ENCODE measurements at regions not wholly inside any gene's neighbourhood (a gene's known extent, or its start where the extent isn't known, plus 50 kb on each side); places are given as distances from the start of the nearest gene placed in this dataset.

- H3K4me3 Mint-ChIP-seq = no peak overlapping the region
- TF ChIP-seq CTCF (IDR thresholded peaks at IDR 0.05) = no peak
- Histone ChIP-seq H3K36me3 (ENCODE audit: insufficient read depth, low read length) (no peaks in the 10 kb centered on the region), H3K9me3 (ENCODE audit: control insufficient read depth in 1 of 2, insufficient read depth in 1 of 2, low read length in 2 of 2) (no peaks in the 10 kb centered on the region), H3K27ac (ENCODE audit: low read depth in 1 of 2, low read length in 2 of 2) (no peak overlapping the region), H3K27me3 (ENCODE audit: control insufficient read depth in 1 of 2, insufficient read depth in 2 of 2, low read length in 2 of 2) (no peaks in the 10 kb centered on the region), H3K4me3 (ENCODE audit: low read length) (no peak overlapping the region), H3K4me1 (ENCODE audit: insufficient read depth, low read length) (no peaks in the 10 kb centered on the region)
- CTCF ChIA-PET = no interaction called here
- DNase-seq = no peak
- H3K27ac Mint-ChIP-seq = no peak overlapping the region
- H3K9me3 Mint-ChIP-seq = no peaks in the 10 kb centered on the region
- no peak for ATAC-seq (ENCODE audit: poor library complexity)
- H3K4me1 Mint-ChIP-seq (ENCODE audit: low read depth) = no peaks in the 10 kb centered on the region
- no peaks in the 10 kb centered on the region for H3K36me3 Mint-ChIP-seq (ENCODE audit: low read depth)
- no peaks in the 10 kb centered on the region for H3K27me3 Mint-ChIP-seq
- POLR2A ChIA-PET = no interaction called here
- intact Hi-C loops (cut with DNase I, micrococcal nuclease) = no loop called here
These were observed 181.1 kb downstream of the URI1 start for GRCh38 chr19:30123119-30123518.

GRCh38 chr19:30123611-30124010, 181.6 kb downstream of the URI1 start:
- ChIA-PET CTCF (no interaction called here), POLR2A (no interaction called here)
- Mint-ChIP-seq H3K36me3 (ENCODE audit: low read depth) (no peaks in the 10 kb centered on the region), H3K27me3 (no peaks in the 10 kb centered on the region), H3K27ac (no peak overlapping the region), H3K9me3 (no peaks in the 10 kb centered on the region), H3K4me3 (no peak overlapping the region), H3K4me1 (ENCODE audit: low read depth) (no peaks in the 10 kb centered on the region)
- intact Hi-C loops (cut with DNase I, micrococcal nuclease) = no loop called here
- Histone ChIP-seq H3K36me3 (ENCODE audit: insufficient read depth, low read length) (no peaks in the 10 kb centered on the region), H3K27me3 (ENCODE audit: control insufficient read depth in 1 of 2, insufficient read depth in 2 of 2, low read length in 2 of 2) (no peaks in the 10 kb centered on the region), H3K4me1 (ENCODE audit: insufficient read depth, low read length) (no peaks in the 10 kb centered on the region), H3K27ac (ENCODE audit: low read depth in 1 of 2, low read length in 2 of 2) (no peak overlapping the region), H3K9me3 (ENCODE audit: control insufficient read depth in 1 of 2, insufficient read depth in 1 of 2, low read length in 2 of 2) (no peaks in the 10 kb centered on the region), H3K4me3 (ENCODE audit: low read length) (no peak overlapping the region)
- DNase-seq = no peak
- no peak for TF ChIP-seq CTCF (IDR thresholded peaks at IDR 0.05)
- ATAC-seq (ENCODE audit: poor library complexity) = no peak

- peaks cover 0 to 18% of the 10 kb centered on the region in 2 experiments for H3K9me3 ChIP-seq (ENCODE audit: control insufficient read depth in 1 of 2, insufficient read depth in 1 of 2, low read length in 2 of 2)
- no peak for ATAC-seq (ENCODE audit: poor library complexity)
- intact Hi-C loops (cut with DNase I, micrococcal nuclease) = no loop called here
- Mint-ChIP-seq H3K36me3 (ENCODE audit: low read depth) (no peaks in the 10 kb centered on the region), H3K9me3 (no peaks in the 10 kb centered on the region), H3K4me1 (ENCODE audit: low read depth) (no peaks in the 10 kb centered on the region), H3K27ac (no peak overlapping the region), H3K27me3 (no peaks in the 10 kb centered on the region), H3K4me3 (no peak overlapping the region)
- H3K36me3 ChIP-seq (ENCODE audit: insufficient read depth, low read length) = no peaks in the 10 kb centered on the region
- CTCF ChIA-PET = no interaction called here
- H3K27ac ChIP-seq (ENCODE audit: low read depth in 1 of 2, low read length in 2 of 2) = no peak overlapping the region
- POLR2A ChIA-PET = no interaction called here
- no peak for DNase-seq
- no peaks in the 10 kb centered on the region for H3K4me1 ChIP-seq (ENCODE audit: insufficient read depth, low read length)
- no peaks in the 10 kb centered on the region for H3K27me3 ChIP-seq (ENCODE audit: control insufficient read depth in 1 of 2, insufficient read depth in 2 of 2, low read length in 2 of 2)
- H3K4me3 ChIP-seq (ENCODE audit: low read length) = no peak overlapping the region
- no peak for TF ChIP-seq CTCF (IDR thresholded peaks at IDR 0.05)
These were observed 186.2 kb downstream of the URI1 start for GRCh38 chr19:30128211-30128610.

All from CD4-positive, alpha-beta T cell (primary cell).